ENCODE measurements at regions not wholly inside any gene's neighbourhood (a gene's known extent, or its start where the extent isn't known, plus 50 kb on each side); places are given as distances from the start of the nearest gene placed in this dataset.

DNA sequence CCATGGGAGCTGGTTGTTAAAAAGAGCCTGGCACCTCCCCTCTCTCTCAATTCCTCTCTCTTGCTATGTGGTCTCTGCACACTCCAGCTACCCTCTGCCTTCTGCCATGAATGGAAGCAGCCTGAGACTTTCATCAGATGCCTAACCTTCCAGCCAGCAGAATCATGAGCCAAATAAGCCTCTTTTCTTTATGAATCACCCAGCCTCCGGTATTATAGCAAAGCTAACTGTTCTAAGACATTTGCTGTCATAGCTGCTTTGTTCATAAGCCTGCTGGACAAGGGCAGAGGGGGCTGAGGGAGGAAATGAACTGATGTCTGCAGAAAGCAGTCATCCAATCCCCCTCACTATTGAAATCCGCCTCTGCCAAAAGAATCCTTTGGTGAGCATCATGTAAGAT, 196.7 kb downstream of the ZNF330 start (continued):
- TF ChIP-seq, protein P1, sequence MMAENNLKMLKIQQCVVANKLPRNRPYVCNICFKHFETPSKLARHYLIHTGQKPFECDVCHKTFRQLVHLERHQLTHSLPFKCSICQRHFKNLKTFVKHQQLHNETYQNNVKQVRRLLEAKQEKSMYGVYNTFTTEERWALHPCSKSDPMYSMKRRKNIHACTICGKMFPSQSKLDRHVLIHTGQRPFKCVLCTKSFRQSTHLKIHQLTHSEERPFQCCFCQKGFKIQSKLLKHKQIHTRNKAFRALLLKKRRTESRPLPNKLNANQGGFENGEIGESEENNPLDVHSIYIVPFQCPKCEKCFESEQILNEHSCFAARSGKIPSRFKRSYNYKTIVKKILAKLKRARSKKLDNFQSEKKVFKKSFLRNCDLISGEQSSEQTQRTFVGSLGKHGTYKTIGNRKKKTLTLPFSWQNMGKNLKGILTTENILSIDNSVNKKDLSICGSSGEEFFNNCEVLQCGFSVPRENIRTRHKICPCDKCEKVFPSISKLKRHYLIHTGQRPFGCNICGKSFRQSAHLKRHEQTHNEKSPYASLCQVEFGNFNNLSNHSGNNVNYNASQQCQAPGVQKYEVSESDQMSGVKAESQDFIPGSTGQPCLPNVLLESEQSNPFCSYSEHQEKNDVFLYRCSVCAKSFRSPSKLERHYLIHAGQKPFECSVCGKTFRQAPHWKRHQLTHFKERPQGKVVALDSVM (CRISPR knock-in tag; IDR thresholded peaks at IDR 0.05) = no peak

DNA sequence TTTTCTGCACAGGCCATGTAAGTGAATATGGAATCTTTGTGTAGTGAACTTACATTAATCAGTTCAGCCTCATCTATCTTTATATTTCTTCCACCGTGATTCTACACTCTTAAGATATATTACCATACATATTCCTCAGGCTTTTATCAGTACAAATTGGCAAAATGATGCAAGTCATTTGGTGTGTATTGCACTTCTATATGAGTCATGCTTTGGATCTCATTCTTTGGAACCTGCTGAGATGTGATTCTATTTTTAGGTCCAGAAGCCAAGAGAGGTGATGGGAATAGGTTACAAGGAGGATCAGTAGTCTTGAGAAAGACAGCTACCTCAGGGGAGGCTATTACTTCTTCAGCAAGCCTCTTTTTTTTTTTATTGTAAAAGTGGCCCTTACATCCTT, 204.4 kb downstream of the ZNF330 start:
- no peak for DNase-seq (ENCODE audit: low spot score)
- Histone ChIP-seq H4K20me1 (ENCODE audit: insufficient read depth, low read length) (no peaks in the 10 kb centered on the region), H3K4me1 (ENCODE audit: insufficient read depth, low read length) (no peaks in the 10 kb centered on the region), H3K79me2 (ENCODE audit: insufficient read depth, low read length) (no peaks in the 10 kb centered on the region), H3K27me3 (ENCODE audit: control insufficient read depth in 1 of 2, insufficient read depth in 2 of 2, low read length in 2 of 2) (no peaks in the 10 kb centered on the region; a peak in 1 of 5 replicates), H2AFZ (ENCODE audit: low read length) (no peak overlapping the region), H3K36me3 (replicated peaks in 1 of 2; ENCODE audit: control insufficient read depth in 1 of 2, insufficient read depth in 2 of 2, low read length in 2 of 2) (no peaks in the 10 kb centered on the region), H3K4me3 (replicated peaks in 1 of 3; ENCODE audit: insufficient read depth in 1 of 3, low read depth in 2 of 3, low read length in 3 of 3) (no peak overlapping the region), H3K4me2 (ENCODE audit: low read depth, low read length) (no peak overlapping the region), H3K9ac (ENCODE audit: insufficient read depth, low read depth, low read length) (no peak overlapping the region), H3K27ac (ENCODE audit: extremely low read length, insufficient read depth, low read length) (no peak overlapping the region), H3K9me3 (ENCODE audit: low read length) (0 out of 2 replicates have a peak, but pooled peaks cover 5% of the 10 kb centered on the region)
- CTCF ChIA-PET (ENCODE audit: low intra/inter-chr PET ratio, low total read pairs) = no interaction called here
- no peak for FAIRE-seq
- ATAC-seq = no peak
- 0% methylated on average over 1 of the region's 1 CpG for WGBS (ENCODE audit: low lambda C conversion rate)
- intact Hi-C loops (cut with micrococcal nuclease; ENCODE audit: unreplicated experiment) = no loop called here
- BruUV-seq (replicated peaks) = no TSS peak
- no peak for TF ChIP-seq REL (CRISPR knock-in tag; conservative IDR thresholded peaks at IDR 0.05)
- no peak for TF ChIP-seq ZNF264 (CRISPR knock-in tag; IDR thresholded peaks at IDR 0.05)
- TF ChIP-seq GTF2F1 (IDR thresholded peaks at IDR 0.05; ENCODE audit: low read length) = no peak
- TF ChIP-seq KLF11 (CRISPR knock-in tag; IDR thresholded peaks at IDR 0.05) = no peak
- POLR2A ChIA-PET = no interaction called here
- in situ Hi-C loops (cut with HindIII; ENCODE audit: extremely low pct_ligation_motif_present, low pct_unique_long_range_greater_than_20kb) = no loop called here

DNA sequence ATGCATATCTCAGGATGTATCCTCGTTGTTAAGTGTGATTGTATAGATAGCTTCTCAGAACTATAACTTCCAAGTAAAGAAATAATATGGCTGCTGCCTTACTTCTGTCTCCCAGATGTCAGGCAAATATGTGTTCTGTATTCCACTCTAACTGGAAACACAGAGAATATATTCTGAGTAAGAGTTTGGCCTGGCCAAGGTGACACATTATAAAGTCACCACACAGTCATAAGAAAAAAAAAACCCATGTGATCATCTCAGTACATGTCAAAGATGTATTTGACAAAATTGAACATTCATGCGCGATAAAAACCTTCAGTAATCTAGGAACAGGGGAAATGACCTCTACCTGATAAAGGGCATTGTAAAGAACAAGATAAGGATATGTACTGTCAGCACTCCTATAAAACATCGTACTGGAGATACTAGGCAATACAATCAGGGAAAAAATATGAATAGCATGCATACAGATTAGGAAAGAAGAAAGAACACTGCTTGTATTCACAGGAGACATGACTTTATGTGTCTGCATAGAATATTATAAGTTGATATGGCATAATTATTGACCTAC, 207.1 kb downstream of the ZNF330 start:
- BruUV-seq (replicated peaks) = no TSS peak
- FAIRE-seq = no peak
- no peaks in the 10 kb centered on the region; a peak in 1 of 5 replicates for H3K27me3 ChIP-seq (ENCODE audit: control insufficient read depth in 1 of 2, insufficient read depth in 2 of 2, low read length in 2 of 2)
- no peak for DNase-seq (ENCODE audit: low spot score)
- 0% methylated on average over 4 of the region's 4 CpGs for WGBS (ENCODE audit: low lambda C conversion rate)
- ChIA-PET CTCF (ENCODE audit: low intra/inter-chr PET ratio, low total read pairs) (no interaction called here), POLR2A (no interaction called here)
- no peak overlapping the region for H3K4me2 ChIP-seq (ENCODE audit: low read depth, low read length)
- no peak overlapping the region for H2AFZ ChIP-seq (ENCODE audit: low read length)
- H3K36me3 ChIP-seq (replicated peaks in 1 of 2; ENCODE audit: control insufficient read depth in 1 of 2, insufficient read depth in 2 of 2, low read length in 2 of 2) = no peaks in the 10 kb centered on the region
- intact Hi-C loops (cut with micrococcal nuclease; ENCODE audit: unreplicated experiment) = no loop called here
- ATAC-seq = no peak
- no peak overlapping the region for H3K9ac ChIP-seq (ENCODE audit: insufficient read depth, low read depth, low read length)
- 0 out of 2 replicates have a peak, but pooled peaks cover under 1% of the 10 kb centered on the region for H3K9me3 ChIP-seq (ENCODE audit: low read length)
- no peaks in the 10 kb centered on the region for H4K20me1 ChIP-seq (ENCODE audit: insufficient read depth, low read length)
- H3K4me3 ChIP-seq (replicated peaks in 1 of 3; ENCODE audit: insufficient read depth in 1 of 3, low read depth in 2 of 3, low read length in 3 of 3) = no peak overlapping the region
- no peak for TF ChIP-seq DR1 (CRISPR knock-in tag; IDR thresholded peaks at IDR 0.05)
- no peak for TF ChIP-seq ZNF12 (CRISPR knock-in tag; IDR thresholded peaks at IDR 0.05)
- no peak for TF ChIP-seq KAT7 (CRISPR knock-in tag; IDR thresholded peaks at IDR 0.05; ENCODE audit: borderline replicate concordance)
- TF ChIP-seq ZFP1 (CRISPR knock-in tag; IDR thresholded peaks at IDR 0.05) = no peak
- TF ChIP-seq ZNF652 (CRISPR knock-in tag; IDR thresholded peaks at IDR 0.05; ENCODE audit: borderline replicate concordance, low read depth) = no peak
- no peak for TF ChIP-seq YEATS4 (CRISPR knock-in tag; IDR thresholded peaks at IDR 0.05; ENCODE audit: borderline replicate concordance)
- no peak for TF ChIP-seq STAG1 (CRISPR knock-in tag; IDR thresholded peaks at IDR 0.05)
- TF ChIP-seq MBD4 (IDR thresholded peaks at IDR 0.05; ENCODE audit: borderline replicate concordance, low read length) = no peak
- TF ChIP-seq SRY (CRISPR knock-in tag; IDR thresholded peaks at IDR 0.05) = no peak
- no peaks in the 10 kb centered on the region for H3K79me2 ChIP-seq (ENCODE audit: insufficient read depth, low read length)
- no peaks in the 10 kb centered on the region for H3K4me1 ChIP-seq (ENCODE audit: insufficient read depth, low read length)
- no peak overlapping the region for H3K27ac ChIP-seq (ENCODE audit: extremely low read length, insufficient read depth, low read length)
- in situ Hi-C loops (cut with HindIII; ENCODE audit: extremely low pct_ligation_motif_present, low pct_unique_long_range_greater_than_20kb) = no loop called here
